GM18517 (cell line): ENCODE measurements at regions not wholly inside any gene's neighbourhood (a gene's known extent, or its start where the extent isn't known, plus 50 kb on each side); places are given as distances from the start of the nearest gene placed in this dataset.

Source experiments
- ATAC-seq: cut with Tn5 transposase; IDR thresholded peaks from one replicate; pipeline ENCODE4 v1.9.1; 2021; ENCODE audit warnings: mild to moderate bottlenecking, moderate library complexity; ENCODE audit not compliant: unreplicated experiment

DNA sequence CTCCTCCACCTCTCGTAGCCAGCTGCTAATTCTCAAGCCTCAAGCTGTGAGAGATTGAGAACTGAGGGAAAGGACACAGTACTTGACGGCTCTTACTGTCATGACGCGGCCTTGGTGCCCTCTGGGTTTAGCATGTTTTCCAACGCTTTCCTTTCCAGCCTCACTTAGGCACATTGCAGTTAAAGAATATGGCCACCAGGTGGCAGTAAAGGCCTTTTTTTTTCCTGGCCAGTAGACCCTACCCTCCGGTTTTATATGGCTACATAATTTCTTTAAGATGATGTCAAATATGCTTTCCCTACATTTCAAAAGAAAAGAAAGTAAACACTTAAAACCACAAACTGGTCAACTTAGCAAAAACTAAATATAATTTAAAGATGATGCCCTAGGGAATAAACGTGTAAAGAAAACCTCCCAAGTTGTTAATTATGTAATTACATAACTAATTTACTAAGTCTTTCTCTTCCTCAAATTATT is 56.8 kb upstream of the PRDX6 start:
- no peak for ATAC-seq

DNA sequence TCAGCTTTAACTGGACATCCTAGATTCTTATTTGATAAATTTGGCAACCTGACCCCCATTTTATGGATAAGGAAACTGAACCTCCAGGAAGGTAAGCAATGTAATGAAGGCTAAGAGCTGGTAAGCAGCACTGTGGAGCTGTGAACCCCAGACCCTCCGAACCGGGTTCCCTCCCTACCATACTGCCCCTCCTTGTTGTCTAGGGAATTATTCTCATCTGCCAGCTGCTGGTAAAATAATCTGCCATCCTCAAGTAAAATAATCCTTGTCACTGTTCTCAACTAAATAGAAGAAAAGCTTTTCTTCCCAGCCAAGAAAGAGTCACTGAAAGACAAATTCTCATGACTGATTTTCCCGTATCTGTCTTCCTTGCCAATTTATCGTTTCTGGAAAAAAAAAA is 55.8 kb upstream of the PRDX6 start:
- no peak for ATAC-seq

- ATAC-seq: no peak
Observed at GRCh38 chr1:173421789-173422188, 55.3 kb upstream of the PRDX6 start.

DNA sequence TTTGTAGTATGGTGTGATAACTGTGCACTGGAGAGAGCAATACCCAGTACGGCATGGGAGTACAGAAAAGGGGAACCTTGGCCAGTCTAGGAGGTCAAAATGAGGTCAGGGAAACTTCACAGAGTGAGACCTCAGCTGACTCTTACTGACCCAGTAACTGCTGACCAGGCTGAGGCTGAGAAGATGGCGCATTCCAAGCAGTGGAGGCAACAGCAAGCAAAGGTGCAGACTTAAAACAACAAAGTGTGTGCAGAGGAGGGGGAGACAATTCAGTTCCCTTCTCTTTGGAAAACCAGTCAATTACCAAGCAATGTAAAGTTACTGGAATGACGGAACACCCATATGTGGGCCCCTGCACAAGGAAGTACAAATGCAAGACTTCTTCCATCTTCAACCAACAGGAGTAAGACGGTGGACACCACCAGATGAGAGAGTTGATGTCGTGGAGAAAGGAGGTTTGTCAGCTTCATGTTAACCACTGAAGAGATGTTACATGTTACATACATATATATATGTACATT is 54.6 kb upstream of the PRDX6 start:
- no peak for ATAC-seq

GRCh38 chr1:173423291-173423690 is 53.8 kb upstream of the PRDX6 start:
- no peak for ATAC-seq

- no peak for ATAC-seq
Observed at GRCh38 chr1:173424143-173424542, 53.0 kb upstream of the PRDX6 start.

DNA sequence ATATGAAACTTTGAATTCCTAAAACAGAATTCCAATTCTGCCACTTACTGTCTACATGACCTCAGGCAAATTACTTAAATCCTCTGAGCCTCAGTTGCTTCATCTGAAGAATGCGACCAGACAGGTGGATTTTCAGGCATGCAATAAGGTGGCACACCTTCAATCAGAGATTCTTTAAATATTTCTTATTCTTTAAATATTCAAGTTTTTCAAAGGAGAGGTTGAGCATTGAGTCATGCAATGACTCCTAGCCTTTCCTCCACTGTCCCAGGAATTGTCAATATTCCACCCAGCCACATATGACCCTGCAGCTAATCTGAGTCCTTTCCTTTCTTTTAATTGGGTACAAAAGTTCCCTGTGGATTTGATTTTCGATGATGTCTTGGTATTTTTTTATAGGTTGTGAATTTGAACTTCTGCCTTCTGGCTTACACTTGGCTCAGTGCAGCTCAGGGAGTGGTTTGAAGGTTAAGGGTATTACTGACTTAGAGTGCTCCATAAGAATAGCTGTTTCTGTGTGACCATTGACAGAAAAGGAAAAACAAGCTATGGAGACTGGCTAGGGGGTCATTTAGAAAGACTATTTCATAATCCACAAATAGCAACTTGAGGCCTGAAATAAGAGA is 52.2 kb upstream of the PRDX6 start:
- ATAC-seq: no peak

GRCh38 chr1:173426057-173426456 is 51.1 kb upstream of the PRDX6 start:
- ATAC-seq: no peak

DNA sequence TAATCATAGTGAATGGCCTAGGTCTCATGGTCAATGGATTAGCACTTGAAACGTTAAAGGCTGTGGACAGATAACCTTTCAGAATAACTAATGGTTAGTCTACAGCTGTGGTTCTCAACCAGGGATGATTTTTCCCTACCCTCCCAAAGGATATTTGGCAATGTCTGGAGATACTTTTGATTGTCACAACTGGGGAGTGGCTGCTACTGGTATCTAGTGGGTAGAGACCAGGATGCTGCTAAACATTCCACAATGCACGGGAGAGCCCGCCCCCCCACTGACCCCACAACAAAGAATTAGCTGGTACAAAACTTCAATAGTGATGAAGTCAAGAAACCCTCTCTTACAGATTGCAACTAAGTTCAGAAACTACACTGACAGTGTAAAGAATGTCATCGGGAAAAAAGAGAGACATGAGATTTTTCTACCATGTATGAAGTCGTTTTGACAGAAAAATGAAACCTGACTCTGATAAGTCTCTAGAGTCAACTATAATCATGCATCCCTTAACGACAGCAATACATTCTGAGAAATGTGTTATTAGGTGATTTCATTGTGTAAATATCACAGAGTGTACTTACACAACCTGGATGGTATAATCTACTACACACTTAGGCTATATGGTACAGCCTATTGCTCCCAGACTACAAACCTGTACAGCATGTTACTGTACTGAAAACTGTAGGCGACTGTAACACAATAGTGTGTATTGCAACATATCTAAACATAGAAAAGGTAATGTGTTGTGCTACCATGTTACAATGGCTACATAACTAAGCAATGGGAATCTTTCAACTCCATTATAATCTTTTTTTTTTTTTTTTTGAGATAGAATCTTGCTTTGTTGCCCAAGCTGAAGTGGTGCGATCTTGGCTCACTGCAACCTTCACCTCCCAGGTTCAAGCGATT is 49.7 kb upstream of the PRDX6 start:
- no peak for ATAC-seq
